ENCODE measurements at regions not wholly inside any gene's neighbourhood (a gene's known extent, or its start where the extent isn't known, plus 50 kb on each side); places are given as distances from the start of the nearest gene placed in this dataset.

- Histone ChIP-seq H3K36me3 (ENCODE audit: control insufficient read depth, insufficient read depth, low read length) (no peaks in the 10 kb centered on the region), H3K56ac (ENCODE audit: extremely low read depth, insufficient read depth, low read length) (no peak overlapping the region), H3K4me2 (ENCODE audit: low read depth, low read length) (no peak overlapping the region), H3K4ac (ENCODE audit: low read depth, low read length) (no peak overlapping the region), H2AK9ac (replicated peaks; ENCODE audit: low read depth, low read length, poor library complexity) (no peak overlapping the region), H3K4me3 (ENCODE audit: insufficient read depth, low read depth, low read length) (no peak overlapping the region), H2BK5ac (ENCODE audit: low read depth, low read length, poor library complexity, severe bottlenecking) (no peak overlapping the region), H3K27me3 (ENCODE audit: control insufficient read depth, insufficient read depth, low read length) (no peaks in the 10 kb centered on the region), H2BK15ac (ENCODE audit: low read depth, low read length) (no peak overlapping the region), H3K23ac (ENCODE audit: low read depth, low read length) (no peak overlapping the region), H3K9ac (ENCODE audit: low read depth, low read length) (no peak overlapping the region), H2BK20ac (ENCODE audit: low read depth, low read length) (no peak overlapping the region), H4K8ac (ENCODE audit: low read depth in 2 of 2, low read length in 2 of 2) (no peak overlapping the region), H2AK5ac (ENCODE audit: low read depth, low read length) (no peak overlapping the region), H3K9me1 (ENCODE audit: insufficient read depth, low read length) (no peaks in the 10 kb centered on the region), H3K79me1 (ENCODE audit: low read depth in 1 of 2, low read length in 2 of 2) (no peaks in the 10 kb centered on the region), H3K4me1 (ENCODE audit: control insufficient read depth, insufficient read depth, low read length) (no peaks in the 10 kb centered on the region), H4K91ac (ENCODE audit: insufficient read depth, low read depth, low read length) (no peak overlapping the region), H4K20me1 (ENCODE audit: insufficient read depth, low read length) (no peaks in the 10 kb centered on the region), H4K5ac (ENCODE audit: low read depth, low read length) (no peak overlapping the region), H2BK120ac (ENCODE audit: low read depth, low read length) (no peak overlapping the region), H3K27ac (ENCODE audit: insufficient read depth, low read length) (no peak overlapping the region), H3K9me3 (ENCODE audit: control insufficient read depth, insufficient read depth, low read length) (no peaks in the 10 kb centered on the region), H3K14ac (replicated peaks; ENCODE audit: low read depth, low read length) (no peak overlapping the region), H2AFZ (replicated peaks; ENCODE audit: low read length, poor library complexity) (no peak overlapping the region), H3K18ac (ENCODE audit: low read depth, low read length) (no peak overlapping the region)
- DNase-seq (no peak), ATAC-seq (ENCODE audit: low read depth) (no peak)
- no CpG with 5 or more reads among the region's 4 CpGs for WGBS, 2 experiments (ENCODE audit: extremely low coverage in 2 of 2, insufficient read length in 1 of 2)
- CTCF ChIA-PET: no interaction called here
- dilution Hi-C loops (cut with HindIII; ENCODE audit: low sequenced_read_pairs, unreplicated experiment) (no loop called here), intact Hi-C loops (cut with micrococcal nuclease) (no loop called here), in situ Hi-C loops (cut with MboI; ENCODE audit: low sequenced_read_pairs) (no loop called here)
- BruUV-seq (replicated peaks): no TSS peak
- TF ChIP-seq MXI1 (IDR thresholded peaks at IDR 0.05; ENCODE audit: borderline replicate concordance, low read depth, low read length): no peak
- no peak for TF ChIP-seq FOS (IDR thresholded peaks at IDR 0.05; ENCODE audit: low read depth, low read length)
- no peak for TF ChIP-seq CEBPB (IDR thresholded peaks at IDR 0.05; ENCODE audit: low read depth, low read length)
- TF ChIP-seq, protein P1, sequence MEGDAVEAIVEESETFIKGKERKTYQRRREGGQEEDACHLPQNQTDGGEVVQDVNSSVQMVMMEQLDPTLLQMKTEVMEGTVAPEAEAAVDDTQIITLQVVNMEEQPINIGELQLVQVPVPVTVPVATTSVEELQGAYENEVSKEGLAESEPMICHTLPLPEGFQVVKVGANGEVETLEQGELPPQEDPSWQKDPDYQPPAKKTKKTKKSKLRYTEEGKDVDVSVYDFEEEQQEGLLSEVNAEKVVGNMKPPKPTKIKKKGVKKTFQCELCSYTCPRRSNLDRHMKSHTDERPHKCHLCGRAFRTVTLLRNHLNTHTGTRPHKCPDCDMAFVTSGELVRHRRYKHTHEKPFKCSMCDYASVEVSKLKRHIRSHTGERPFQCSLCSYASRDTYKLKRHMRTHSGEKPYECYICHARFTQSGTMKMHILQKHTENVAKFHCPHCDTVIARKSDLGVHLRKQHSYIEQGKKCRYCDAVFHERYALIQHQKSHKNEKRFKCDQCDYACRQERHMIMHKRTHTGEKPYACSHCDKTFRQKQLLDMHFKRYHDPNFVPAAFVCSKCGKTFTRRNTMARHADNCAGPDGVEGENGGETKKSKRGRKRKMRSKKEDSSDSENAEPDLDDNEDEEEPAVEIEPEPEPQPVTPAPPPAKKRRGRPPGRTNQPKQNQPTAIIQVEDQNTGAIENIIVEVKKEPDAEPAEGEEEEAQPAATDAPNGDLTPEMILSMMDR (conservative IDR thresholded peaks at IDR 0.05; ENCODE audit: low read depth, low read length): no peak
- TF ChIP-seq SMC3 (IDR thresholded peaks at IDR 0.05; ENCODE audit: low read depth, low read length): no peak
- TF ChIP-seq RAD21 (IDR thresholded peaks at IDR 0.05; ENCODE audit: low read length): no peak
- no peak for TF ChIP-seq NFE2L2 (IDR thresholded peaks at IDR 0.05; ENCODE audit: low read depth, low read length)
- no peak for TF ChIP-seq CHD1 (IDR thresholded peaks at IDR 0.05; ENCODE audit: low read depth, low read length)
- TF ChIP-seq MAFK (IDR thresholded peaks at IDR 0.05; ENCODE audit: low read depth, low read length): no peak
- no peak for TF ChIP-seq RCOR1 (IDR thresholded peaks at IDR 0.05; ENCODE audit: insufficient replicate concordance, low read length)
- no peak for TF ChIP-seq MAZ (IDR thresholded peaks at IDR 0.05; ENCODE audit: borderline replicate concordance, low read depth, low read length)
- TF ChIP-seq, protein P2, sequence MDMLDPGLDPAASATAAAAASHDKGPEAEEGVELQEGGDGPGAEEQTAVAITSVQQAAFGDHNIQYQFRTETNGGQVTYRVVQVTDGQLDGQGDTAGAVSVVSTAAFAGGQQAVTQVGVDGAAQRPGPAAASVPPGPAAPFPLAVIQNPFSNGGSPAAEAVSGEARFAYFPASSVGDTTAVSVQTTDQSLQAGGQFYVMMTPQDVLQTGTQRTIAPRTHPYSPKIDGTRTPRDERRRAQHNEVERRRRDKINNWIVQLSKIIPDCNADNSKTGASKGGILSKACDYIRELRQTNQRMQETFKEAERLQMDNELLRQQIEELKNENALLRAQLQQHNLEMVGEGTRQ (IDR thresholded peaks at IDR 0.05; ENCODE audit: low read depth, low read length): no peak
- no peak for TF ChIP-seq RFX5 (IDR thresholded peaks at IDR 0.05; ENCODE audit: low read depth, low read length)
- no peak for TF ChIP-seq BHLHE40 (IDR thresholded peaks at IDR 0.05; ENCODE audit: low read depth, low read length)
- TF ChIP-seq, protein P3, sequence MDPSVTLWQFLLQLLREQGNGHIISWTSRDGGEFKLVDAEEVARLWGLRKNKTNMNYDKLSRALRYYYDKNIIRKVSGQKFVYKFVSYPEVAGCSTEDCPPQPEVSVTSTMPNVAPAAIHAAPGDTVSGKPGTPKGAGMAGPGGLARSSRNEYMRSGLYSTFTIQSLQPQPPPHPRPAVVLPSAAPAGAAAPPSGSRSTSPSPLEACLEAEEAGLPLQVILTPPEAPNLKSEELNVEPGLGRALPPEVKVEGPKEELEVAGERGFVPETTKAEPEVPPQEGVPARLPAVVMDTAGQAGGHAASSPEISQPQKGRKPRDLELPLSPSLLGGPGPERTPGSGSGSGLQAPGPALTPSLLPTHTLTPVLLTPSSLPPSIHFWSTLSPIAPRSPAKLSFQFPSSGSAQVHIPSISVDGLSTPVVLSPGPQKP (IDR thresholded peaks at IDR 0.05; ENCODE audit: borderline replicate concordance, low read depth, low read length): no peak
- POLR2A ChIA-PET (ENCODE audit: unreplicated experiment): no interaction called here
Observed at GRCh38 chr4:72779241-72779640, 210.2 kb upstream of the ADAMTS3 start.

All from IMR-90 (cell line).